ENCODE measurements at regions not wholly inside any gene's neighbourhood (a gene's known extent, or its start where the extent isn't known, plus 50 kb on each side); places are given as distances from the start of the nearest gene placed in this dataset.

- TF ChIP-seq EP300 (IDR thresholded peaks at IDR 0.05) = no peak
- TF ChIP-seq POLR2A (IDR thresholded peaks at IDR 0.05) = no peak
- TF ChIP-seq, protein P1, sequence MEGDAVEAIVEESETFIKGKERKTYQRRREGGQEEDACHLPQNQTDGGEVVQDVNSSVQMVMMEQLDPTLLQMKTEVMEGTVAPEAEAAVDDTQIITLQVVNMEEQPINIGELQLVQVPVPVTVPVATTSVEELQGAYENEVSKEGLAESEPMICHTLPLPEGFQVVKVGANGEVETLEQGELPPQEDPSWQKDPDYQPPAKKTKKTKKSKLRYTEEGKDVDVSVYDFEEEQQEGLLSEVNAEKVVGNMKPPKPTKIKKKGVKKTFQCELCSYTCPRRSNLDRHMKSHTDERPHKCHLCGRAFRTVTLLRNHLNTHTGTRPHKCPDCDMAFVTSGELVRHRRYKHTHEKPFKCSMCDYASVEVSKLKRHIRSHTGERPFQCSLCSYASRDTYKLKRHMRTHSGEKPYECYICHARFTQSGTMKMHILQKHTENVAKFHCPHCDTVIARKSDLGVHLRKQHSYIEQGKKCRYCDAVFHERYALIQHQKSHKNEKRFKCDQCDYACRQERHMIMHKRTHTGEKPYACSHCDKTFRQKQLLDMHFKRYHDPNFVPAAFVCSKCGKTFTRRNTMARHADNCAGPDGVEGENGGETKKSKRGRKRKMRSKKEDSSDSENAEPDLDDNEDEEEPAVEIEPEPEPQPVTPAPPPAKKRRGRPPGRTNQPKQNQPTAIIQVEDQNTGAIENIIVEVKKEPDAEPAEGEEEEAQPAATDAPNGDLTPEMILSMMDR (IDR thresholded peaks at IDR 0.05) = no peak
Measured at GRCh38 chr7:155184923-155185322, 112.8 kb upstream of the INSIG1 start.
